Spleen (tissue), 11 donors: ENCODE measurements at regions not wholly inside any gene's neighbourhood (a gene's known extent, or its start where the extent isn't known, plus 50 kb on each side); places are given as distances from the start of the nearest gene placed in this dataset.

Experiments used
- DNase-seq: peaks from one replicate; pipeline ENCODE4 v3.0.0-alpha.2; 2020
- H3K27ac ChIP-seq, 8 donors: fragments of 200-600 bp; sonication (generic) in 7 of 8; 1 replicate in 4 of 8; 2 replicates in 4 of 8; pipeline versions ENCODE4 v1.5.0 to v1.8.0; 2016 to 2021; ENCODE audit warnings: inconsistent platforms in 4 of 8, mild to moderate bottlenecking in 4 of 8, moderate library complexity in 1 of 8
- H3K27me3 ChIP-seq, 7 donors: fragments of 200-600 bp; sonication (generic) in 6 of 7; replicated peaks in 1 of 7; 1 replicate in 4 of 7; 2 replicates in 3 of 7; pipeline versions ENCODE4 v1.5.0 to v1.8.0; 2016 to 2021; ENCODE audit warnings: inconsistent platforms in 3 of 7, mild to moderate bottlenecking in 1 of 7
- H3K36me3 ChIP-seq, 6 donors: fragments of 200-600 bp; sonication (generic) in 5 of 6; 1 replicate in 4 of 6; 2 replicates in 2 of 6; pipeline versions ENCODE4 v1.5.0 to v1.8.0; 2016 to 2021; ENCODE audit warnings: inconsistent platforms in 2 of 6
- H3K4me1 ChIP-seq, 6 donors: fragments of 200-600 bp; sonication (generic) in 5 of 6; 1 replicate in 3 of 6; 2 replicates in 3 of 6; pipeline versions ENCODE4 v1.5.0 to v1.8.0; 2016 to 2021; ENCODE audit warnings: inconsistent platforms in 3 of 6
- H3K4me3 ChIP-seq, 8 donors: fragments of 200-600 bp; sonication (generic) in 7 of 8; 1 replicate in 4 of 8; 2 replicates in 4 of 8; pipeline versions ENCODE4 v1.5.0 to v1.8.0; 2016 to 2021; ENCODE audit warnings: inconsistent platforms in 4 of 8, mild to moderate bottlenecking in 4 of 8, moderate library complexity in 2 of 8
- H3K9me3 ChIP-seq, 8 donors: fragments of 200-600 bp; sonication (generic) in 7 of 8; 1 replicate in 4 of 8; 2 replicates in 4 of 8; pipeline versions ENCODE4 v1.5.0 to v1.8.0; 2016 to 2021; ENCODE audit warnings: inconsistent platforms in 4 of 8
- CTCF ChIP-seq, 11 experiments: fragments of 200-600 bp in 7 of 11; fragments of 450-650 bp in 4 of 11; sonication (generic) in 4 of 11; IDR thresholded peaks in 8 of 11; conservative IDR thresholded peaks in 3 of 11; 1 replicate in 7 of 11; 2 replicates in 4 of 11; pipeline versions ENCODE4 v1.4.0 to v1.8.0; 2016 to 2021; ENCODE audit warnings: antibody characterized with exemption in 11 of 11, inconsistent platforms in 4 of 11, mild to moderate bottlenecking in 1 of 11
- POLR2A ChIP-seq, 3 donors: fragments of 450-650 bp; IDR thresholded peaks; one replicate each; pipeline ENCODE4 v1.5.1; 2017; ENCODE audit warnings: antibody characterized with exemption in 3 of 3, mild to moderate bottlenecking in 1 of 3
- POLR2AphosphoS5 ChIP-seq, 3 donors: sonication (generic); formaldehyde crosslinking; IDR thresholded peaks; one replicate each; pipeline ENCODE4 v1.5.1; 2017; ENCODE audit warnings: antibody characterized with exemption in 3 of 3
- WGBS, 5 donors: extraction: QIAGEN DNeasy Blood & Tissue Kit in 3 of 5; methylation state at CpG; one replicate each; pipeline versions ENCODE4 v1.1.5 to v1.1.7; 2013 to 2018; 5-methylcytosine and 5-hydroxymethylcytosine counted together
- intact Hi-C: fragments of 100-400 bp; cut with DNase I; formaldehyde crosslinking; loops from one replicate; pipeline ENCODE4 v1.15.0; 2023; ENCODE audit warnings: low total_unique reads
- donor health status: healthy with polysubstance abuse.
- donor health status: DM: no; HTN: no; CAD: no; lungs with moderate emphysema.
- donor health status: DM: no; HTN: no; CAD: no.
- donor health status: Bipolar disorder and iron deficiency.
- donor health status: healthy.
- donor health status: DM: no; HTN: no; CAD: no.
- donor health status: DM: yes; HTN: yes; CAD: no.

GRCh38 chr6:105886814-105887544 lies 199.2 kb upstream of the PRDM1 start:
- no peaks in the 10 kb centered on the region for H3K9me3 ChIP-seq
- H3K27me3 ChIP-seq = no peaks in the 10 kb centered on the region
- peaks cover 0 to 17% (median 2%) of the 10 kb centered on the region in 6 donors for H3K4me1 ChIP-seq
- no peak for DNase-seq
- no peak for TF ChIP-seq POLR2AphosphoS5 (IDR thresholded peaks at IDR 0.05)
- TF ChIP-seq CTCF (IDR thresholded peaks at IDR 0.05 in 8 of 11, conservative IDR thresholded peaks at IDR 0.05 in 3 of 11) = no peak
- no peak for TF ChIP-seq POLR2A (IDR thresholded peaks at IDR 0.05)
- intact Hi-C loops = no loop called here
- no peak overlapping the region for H3K4me3 ChIP-seq
- no peaks in the 10 kb centered on the region for H3K36me3 ChIP-seq
- H3K27ac ChIP-seq = no peak overlapping the region
- 79 to 87% (median 83%) methylated on average over 7 of the region's 7 CpGs for WGBS, 5 donors

- H3K4me1 ChIP-seq = peaks cover 0 to 24% (median 2%) of the 10 kb centered on the region in 6 donors
- peak overlapping the region in 1 of 8 donors; percentile 3 for H3K27ac ChIP-seq
- WGBS, 5 donors = 56 to 71% (median 62%) methylated on average over 7 of the region's 7 CpGs
- H3K27me3 ChIP-seq = no peaks in the 10 kb centered on the region
- H3K4me3 ChIP-seq = no peak overlapping the region
- DNase-seq = no peak
- no peaks in the 10 kb centered on the region for H3K36me3 ChIP-seq
- intact Hi-C loops = no loop called here
- no peaks in the 10 kb centered on the region for H3K9me3 ChIP-seq
- TF ChIP-seq POLR2A (IDR thresholded peaks at IDR 0.05) (no peak), CTCF (IDR thresholded peaks at IDR 0.05 in 8 of 11, conservative IDR thresholded peaks at IDR 0.05 in 3 of 11) (no peak), POLR2AphosphoS5 (IDR thresholded peaks at IDR 0.05) (no peak)
Measured at GRCh38 chr6:105886066-105886813, 199.9 kb upstream of the PRDM1 start.

- WGBS, 5 donors = 53 to 71% (median 57%) methylated on average over 7 of the region's 7 CpGs
- no peaks in the 10 kb centered on the region for H3K27me3 ChIP-seq
- H3K9me3 ChIP-seq = no peaks in the 10 kb centered on the region
- peaks cover 0 to 42% (median 12%) of the 10 kb centered on the region in 6 donors for H3K4me1 ChIP-seq
- DNase-seq = no peak
- TF ChIP-seq CTCF (IDR thresholded peaks at IDR 0.05 in 8 of 11, conservative IDR thresholded peaks at IDR 0.05 in 3 of 11) = no peak
- no peak for TF ChIP-seq POLR2AphosphoS5 (IDR thresholded peaks at IDR 0.05)
- intact Hi-C loops = no loop called here
- H3K27ac ChIP-seq = peak overlapping the region in 4 of 8 donors; percentile 4 to 43 (median 36)
- no peak overlapping the region for H3K4me3 ChIP-seq
- no peaks in the 10 kb centered on the region for H3K36me3 ChIP-seq
Measured at GRCh38 chr6:105884426-105884825, 201.7 kb upstream of the PRDM1 start.

- Histone ChIP-seq H3K4me1 (peaks cover 0 to 44% (median 12%) of the 10 kb centered on the region in 6 donors), H3K27ac (peak overlapping the region in 4 of 8 donors; percentile 4 to 43 (median 36)), H3K36me3 (no peaks in the 10 kb centered on the region), H3K4me3 (no peak overlapping the region), H3K27me3 (no peaks in the 10 kb centered on the region), H3K9me3 (no peaks in the 10 kb centered on the region)
- WGBS, 5 donors = 45 to 67% (median 54%) methylated on average over 4 of the region's 4 CpGs
- intact Hi-C loops = no loop called here
- no peak for TF ChIP-seq POLR2A (IDR thresholded peaks at IDR 0.05)
- no peak for TF ChIP-seq CTCF (IDR thresholded peaks at IDR 0.05 in 8 of 11, conservative IDR thresholded peaks at IDR 0.05 in 3 of 11)
- no peak for TF ChIP-seq POLR2AphosphoS5 (IDR thresholded peaks at IDR 0.05)
- DNase-seq = no peak
Measured at GRCh38 chr6:105884011-105884410, 202.1 kb upstream of the PRDM1 start.
